NCI-H2227 (cell line): ENCODE measurements at regions not wholly inside any gene's neighbourhood (a gene's known extent, or its start where the extent isn't known, plus 50 kb on each side); places are given as distances from the start of the nearest gene placed in this dataset.
"Not testable (repeated sequence)": the region's sequence is repeated elsewhere in the genome, so short reads cannot be mapped to it uniquely, and the experiment has no call there.

Experiments
- DNase-seq: peaks from one replicate; lab custom pipeline; 2025; ENCODE audit not compliant: unreplicated experiment; lab: John Stamatoyannopoulos, UW

DNA sequence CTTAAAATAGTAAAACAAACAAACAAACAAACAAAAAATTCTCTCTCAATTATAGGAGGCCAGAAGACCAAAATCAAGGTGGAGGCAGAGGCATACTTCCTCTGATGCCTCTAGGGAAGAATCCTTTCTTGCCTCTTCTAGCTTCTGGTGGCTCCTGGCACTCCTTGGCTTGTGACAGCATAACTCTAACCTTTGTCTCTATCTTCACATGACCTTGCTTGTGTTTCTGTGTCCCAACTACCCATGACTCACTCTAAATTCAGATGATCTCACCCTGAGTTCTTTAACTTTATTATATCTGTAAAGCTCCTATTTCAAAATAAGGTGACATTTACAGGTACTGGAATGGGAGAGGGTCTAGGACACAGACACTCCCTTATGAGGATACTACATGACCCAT lies 88.3 kb upstream of the ANTXRL start:
- no peak for DNase-seq

- not testable (repeated sequence) for DNase-seq
These were observed 84.4 kb upstream of the ANTXRL start for GRCh38 chr10:46202405-46202804.

DNA sequence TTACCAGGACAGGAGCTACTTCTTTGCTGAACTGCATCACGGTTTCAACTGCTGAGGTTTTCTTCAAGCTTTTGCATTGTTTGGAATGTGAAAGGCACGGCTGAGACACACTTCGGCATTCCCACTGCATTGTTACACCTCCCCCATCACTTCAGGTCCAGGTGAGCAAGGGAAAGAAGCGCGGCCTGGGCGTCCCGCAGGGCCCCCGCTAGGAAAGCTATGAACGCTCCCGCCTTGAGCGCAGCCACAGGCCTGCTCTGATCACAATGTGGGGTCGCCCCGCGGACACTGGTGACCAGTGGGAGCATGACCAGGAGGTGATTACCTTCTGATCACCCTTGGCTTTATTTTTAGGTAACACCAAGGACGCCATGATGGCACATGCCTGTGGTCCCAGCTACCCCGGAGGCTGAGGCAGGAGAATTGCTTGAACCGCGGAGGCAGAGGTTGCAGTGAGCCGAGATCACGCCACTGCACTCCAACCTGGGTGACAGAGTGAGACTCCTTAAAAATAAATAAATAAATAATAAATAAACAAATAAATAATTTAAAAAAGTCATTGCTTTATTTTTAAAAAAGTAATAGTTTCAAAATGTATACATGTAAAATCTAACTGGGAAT lies 82.2 kb upstream of the ANTXRL start:
- not testable (repeated sequence) for DNase-seq

GRCh38 chr10:46210427-46210826 lies 76.4 kb upstream of the ANTXRL start:
- DNase-seq = not testable (repeated sequence)

GRCh38 chr10:46215426-46215825 lies 71.4 kb upstream of the ANTXRL start:
- no peak for DNase-seq

- no peak for DNase-seq
These were observed 70.7 kb upstream of the ANTXRL start for GRCh38 chr10:46216003-46216634.

- DNase-seq = no peak
These were observed 69.7 kb upstream of the ANTXRL start for GRCh38 chr10:46216836-46217751.

- no peak for DNase-seq
These were observed 68.9 kb upstream of the ANTXRL start for GRCh38 chr10:46217752-46218453.

DNA sequence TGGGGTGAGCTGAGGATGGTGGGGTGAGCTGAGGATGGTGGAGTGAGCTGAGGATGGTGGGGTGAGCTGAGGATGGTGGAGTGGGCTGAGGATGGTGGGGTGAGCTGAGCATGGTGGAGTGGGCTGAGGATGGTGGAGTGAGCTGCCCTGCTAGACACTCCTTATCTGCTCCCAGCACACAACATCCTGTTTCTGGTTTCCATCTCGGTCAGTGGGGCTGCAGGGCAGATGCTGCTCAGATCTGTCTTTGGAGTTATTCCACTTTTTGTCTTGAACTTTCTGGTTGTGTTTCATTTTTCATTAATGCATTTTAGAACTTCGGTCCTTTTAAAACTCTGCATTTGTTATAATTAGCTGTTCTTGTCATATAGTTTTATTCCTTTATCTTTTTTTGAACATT lies 67.9 kb upstream of the ANTXRL start:
- no peak for DNase-seq

GRCh38 chr10:46219431-46219990 lies 67.3 kb upstream of the ANTXRL start:
- DNase-seq = not testable (repeated sequence)

DNA sequence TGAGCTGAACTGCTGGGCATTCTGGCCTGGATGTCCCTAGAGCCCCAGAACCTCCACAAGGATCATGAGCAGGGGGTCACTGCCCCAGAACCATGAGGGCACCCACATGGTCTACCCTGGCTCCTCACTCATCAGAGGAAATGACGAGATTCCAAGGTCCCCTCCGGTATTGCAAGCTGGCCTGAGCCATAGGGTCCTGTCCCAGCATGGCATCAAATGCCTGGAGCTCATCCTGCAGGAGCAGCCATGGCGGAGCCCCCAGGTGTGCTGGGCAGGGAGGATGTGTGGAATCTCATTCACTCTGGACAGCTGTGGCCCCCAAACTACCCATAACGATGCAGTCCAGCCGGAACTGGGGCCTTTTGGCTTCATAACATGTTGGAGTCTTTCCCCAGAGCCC lies 66.6 kb upstream of the ANTXRL start:
- no peak for DNase-seq

GRCh38 chr10:46220872-46221538 lies 65.8 kb upstream of the ANTXRL start:
- DNase-seq = no peak

DNA sequence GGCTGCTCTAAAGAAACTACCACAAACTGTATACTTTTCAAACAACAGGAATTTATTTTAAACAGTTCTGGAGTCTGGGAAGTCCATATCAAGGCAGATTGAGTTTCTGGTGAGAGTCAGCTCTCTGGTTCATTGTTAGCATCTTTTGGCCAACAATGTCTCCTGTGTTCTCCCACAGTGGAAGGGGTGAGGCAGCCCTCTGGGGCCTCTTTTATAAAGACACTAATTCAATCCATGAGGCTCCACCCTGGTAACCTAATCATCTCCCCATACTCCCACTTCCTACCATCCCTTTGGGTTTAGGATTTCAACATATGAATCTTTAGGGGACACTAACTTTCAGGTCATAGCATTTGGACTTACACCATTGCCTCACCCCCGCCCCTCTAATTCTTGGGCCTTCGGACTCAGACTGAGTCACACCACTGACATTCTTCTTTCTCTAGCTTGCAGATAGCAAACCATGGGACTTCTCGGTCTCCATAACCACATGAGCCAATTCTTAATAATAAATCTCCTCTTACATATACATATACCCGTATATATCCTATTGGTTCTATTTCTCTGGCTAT lies 64.3 kb upstream of the ANTXRL start:
- DNase-seq = no peak

DNA sequence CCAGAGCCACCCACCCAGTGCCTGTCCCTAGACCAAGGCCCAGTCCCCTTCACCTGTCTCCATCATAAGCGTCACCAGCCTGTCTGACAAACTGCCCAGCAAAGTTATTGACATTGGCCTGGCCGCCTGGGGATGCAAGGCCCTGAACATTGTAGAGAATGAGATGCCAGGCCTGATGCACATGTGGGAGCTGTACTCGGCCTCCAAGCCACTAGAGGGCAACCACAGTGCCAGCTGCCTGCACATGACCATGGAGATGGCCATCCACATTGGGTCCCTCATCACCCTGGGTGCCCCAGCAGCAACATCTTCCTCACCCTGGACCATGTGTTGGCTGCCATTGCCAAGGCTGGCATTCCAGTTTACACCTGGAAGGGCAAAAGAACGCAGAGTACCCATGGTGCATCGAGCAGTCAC lies 63.7 kb upstream of the ANTXRL start:
- no peak for DNase-seq

GRCh38 chr10:46223626-46224413 lies 63.0 kb upstream of the ANTXRL start:
- DNase-seq = no peak

DNA sequence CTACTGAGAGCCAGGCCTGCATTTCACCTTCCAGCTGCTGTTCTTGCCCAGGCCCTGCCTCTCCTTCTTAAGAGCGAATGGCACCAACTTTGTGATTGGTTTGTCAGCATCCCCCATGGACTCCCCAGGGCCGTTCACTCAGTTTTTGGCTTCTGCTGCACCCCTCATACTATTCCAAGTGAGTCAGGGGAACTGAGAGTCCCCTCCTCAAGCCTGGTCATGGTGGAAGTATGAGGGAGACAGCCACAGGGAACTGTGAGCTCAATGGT lies 62.4 kb upstream of the ANTXRL start:
- no peak for DNase-seq

GRCh38 chr10:46225597-46225996 lies 61.2 kb upstream of the ANTXRL start:
- no peak for DNase-seq

DNA sequence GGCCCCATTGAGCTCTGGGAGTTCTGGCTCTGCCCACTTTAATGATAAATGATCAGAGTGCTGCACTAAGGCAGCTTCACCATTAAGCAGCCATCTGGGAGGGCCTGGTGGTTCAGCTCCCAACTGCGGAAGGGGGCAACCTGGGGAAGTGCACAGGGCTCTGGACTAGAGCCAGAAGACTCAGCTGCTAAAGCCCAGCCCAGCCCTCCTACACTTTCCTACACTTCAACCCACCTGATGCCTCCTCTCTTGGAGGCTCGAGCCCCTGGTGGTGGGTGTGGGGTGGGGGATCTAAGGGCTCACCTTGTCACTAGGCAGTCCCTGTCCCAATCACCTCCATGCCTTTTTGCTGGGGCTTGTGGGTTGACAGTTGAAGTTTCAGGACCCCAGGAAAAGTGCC lies 60.6 kb upstream of the ANTXRL start:
- no peak for DNase-seq

GRCh38 chr10:46226900-46227558 lies 59.8 kb upstream of the ANTXRL start:
- DNase-seq = no peak
